Erythroblast (primary cell): ENCODE measurements at regions not wholly inside any gene's neighbourhood (a gene's known extent, or its start where the extent isn't known, plus 50 kb on each side); places are given as distances from the start of the nearest gene placed in this dataset.

Experiments
- GATA1 ChIP-seq: IDR thresholded peaks from 2 replicates; pipeline ENCODE4 v1.6.1; 2011; ENCODE audit warnings: low read depth, mild to moderate bottlenecking, control low read depth, low read length, moderate library complexity
- POLR2A ChIP-seq: IDR thresholded peaks from 2 replicates; pipeline ENCODE4 v1.6.1; 2011; ENCODE audit warnings: mild to moderate bottlenecking, low read length

DNA sequence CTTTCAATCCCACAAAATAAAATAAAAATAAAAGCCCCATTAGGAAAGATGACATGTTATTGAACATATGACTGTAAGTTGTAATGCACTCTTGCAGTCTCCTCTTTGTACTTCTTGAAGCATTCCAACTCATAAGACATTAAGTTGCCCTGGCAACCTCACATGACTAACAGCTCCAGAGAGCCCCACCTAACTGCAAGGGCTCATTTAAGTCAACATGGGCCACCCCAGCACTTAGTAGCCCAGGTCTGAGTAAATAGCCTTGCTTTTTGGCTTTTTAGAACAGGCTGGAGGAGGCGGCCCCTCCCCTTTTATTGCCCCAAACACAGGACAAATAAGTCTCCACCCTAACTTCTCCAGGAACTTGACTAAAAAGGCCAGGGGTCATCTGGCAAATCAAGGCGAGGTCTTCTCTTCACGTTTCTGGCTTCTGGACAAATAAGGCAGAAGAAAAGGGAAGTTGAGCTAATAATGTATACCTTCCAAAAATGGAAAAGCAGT is 135.1 kb downstream of the TMCO5A start:
- no peak for TF ChIP-seq POLR2A
- no peak for TF ChIP-seq GATA1
